ENCODE measurements at regions not wholly inside any gene's neighbourhood (a gene's known extent, or its start where the extent isn't known, plus 50 kb on each side); places are given as distances from the start of the nearest gene placed in this dataset.

DNA sequence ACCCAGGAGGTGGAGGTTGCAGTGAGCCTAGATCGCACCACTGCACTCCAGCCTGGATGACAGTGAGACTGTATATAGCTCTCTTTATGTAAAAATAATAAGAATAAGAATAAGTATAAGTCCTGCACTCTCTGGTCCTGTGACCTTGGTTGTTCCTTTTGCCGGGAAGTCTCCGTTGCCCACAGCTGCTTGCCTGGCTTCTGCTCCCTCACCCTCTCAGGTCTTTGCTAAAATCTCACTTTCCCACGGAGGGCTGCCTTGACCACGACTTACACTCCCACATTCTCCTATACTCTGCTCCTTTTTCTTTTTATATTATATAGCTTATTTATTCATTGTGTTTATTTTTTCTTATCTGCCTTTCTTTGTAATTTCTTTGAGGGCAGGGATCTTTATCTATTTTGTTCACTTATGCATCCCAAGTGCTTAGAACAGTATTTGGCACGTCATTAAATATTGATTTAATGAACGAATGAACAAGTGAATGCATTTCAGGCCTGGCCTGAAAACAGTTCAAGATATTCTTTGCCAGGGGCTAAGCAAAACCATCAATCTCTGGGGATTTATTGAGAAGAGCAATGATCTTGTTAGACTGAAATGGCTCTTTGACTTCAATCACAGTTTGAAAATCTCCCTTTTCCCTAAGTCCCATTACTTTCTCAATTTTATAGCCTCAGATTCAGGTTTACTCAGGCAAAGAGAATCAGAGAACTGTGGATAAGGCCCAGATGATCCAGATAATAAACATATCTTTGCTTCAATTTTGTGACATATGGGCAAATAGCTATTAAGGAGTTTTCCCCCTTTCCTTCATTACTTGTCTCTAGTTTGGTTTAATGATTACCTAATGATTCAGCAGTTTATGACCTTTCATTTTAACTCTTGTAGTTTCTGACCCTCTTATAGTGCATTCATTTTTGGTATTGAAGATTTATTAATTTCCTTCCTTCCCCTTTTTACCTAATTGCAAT is 60.8 kb upstream of the TMC1 start:
- TF ChIP-seq, protein P1, sequence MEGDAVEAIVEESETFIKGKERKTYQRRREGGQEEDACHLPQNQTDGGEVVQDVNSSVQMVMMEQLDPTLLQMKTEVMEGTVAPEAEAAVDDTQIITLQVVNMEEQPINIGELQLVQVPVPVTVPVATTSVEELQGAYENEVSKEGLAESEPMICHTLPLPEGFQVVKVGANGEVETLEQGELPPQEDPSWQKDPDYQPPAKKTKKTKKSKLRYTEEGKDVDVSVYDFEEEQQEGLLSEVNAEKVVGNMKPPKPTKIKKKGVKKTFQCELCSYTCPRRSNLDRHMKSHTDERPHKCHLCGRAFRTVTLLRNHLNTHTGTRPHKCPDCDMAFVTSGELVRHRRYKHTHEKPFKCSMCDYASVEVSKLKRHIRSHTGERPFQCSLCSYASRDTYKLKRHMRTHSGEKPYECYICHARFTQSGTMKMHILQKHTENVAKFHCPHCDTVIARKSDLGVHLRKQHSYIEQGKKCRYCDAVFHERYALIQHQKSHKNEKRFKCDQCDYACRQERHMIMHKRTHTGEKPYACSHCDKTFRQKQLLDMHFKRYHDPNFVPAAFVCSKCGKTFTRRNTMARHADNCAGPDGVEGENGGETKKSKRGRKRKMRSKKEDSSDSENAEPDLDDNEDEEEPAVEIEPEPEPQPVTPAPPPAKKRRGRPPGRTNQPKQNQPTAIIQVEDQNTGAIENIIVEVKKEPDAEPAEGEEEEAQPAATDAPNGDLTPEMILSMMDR (IDR thresholded peaks at IDR 0.05) = no peak
- Histone ChIP-seq H3K4me1 (peaks cover 5% of the 10 kb centered on the region), H3K27ac (no peak overlapping the region), H3K36me3 (no peaks in the 10 kb centered on the region), H3K4me3 (no peak overlapping the region), H3K9me3 (no peaks in the 10 kb centered on the region), H3K27me3 (ENCODE audit: low read depth) (no peaks in the 10 kb centered on the region)
- DNase-seq (no peak), ATAC-seq (no peak)
- intact Hi-C loops (cut with DNase I) = no loop called here

DNA sequence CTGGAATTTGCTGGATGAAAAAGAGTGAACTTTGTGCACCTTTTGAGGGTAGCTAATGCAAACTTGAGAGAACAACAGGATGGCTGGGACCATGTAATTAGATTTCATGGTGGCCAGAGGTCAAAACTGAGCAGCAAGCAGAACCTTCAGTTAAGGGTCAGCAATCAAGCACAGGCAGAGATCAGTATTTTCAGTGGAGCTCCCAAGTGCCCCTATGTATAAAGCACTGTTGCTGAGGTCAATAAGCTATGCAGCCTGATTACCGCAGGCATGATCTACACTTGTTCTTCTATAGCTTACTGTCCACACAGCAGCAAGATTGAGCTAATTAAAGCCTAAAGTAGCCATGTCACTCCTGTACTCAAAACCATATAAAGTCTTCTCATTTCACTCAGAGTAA is 62.1 kb upstream of the TMC1 start:
- Histone ChIP-seq H3K36me3 (no peaks in the 10 kb centered on the region), H3K27me3 (ENCODE audit: low read depth) (no peaks in the 10 kb centered on the region), H3K9me3 (no peaks in the 10 kb centered on the region), H3K27ac (no peak overlapping the region), H3K4me1 (peaks cover 5% of the 10 kb centered on the region), H3K4me3 (no peak overlapping the region)
- TF ChIP-seq, protein P1 (IDR thresholded peaks at IDR 0.05) = no peak
- intact Hi-C loops (cut with DNase I) = no loop called here
- DNase-seq (no peak), ATAC-seq (no peak)

DNA sequence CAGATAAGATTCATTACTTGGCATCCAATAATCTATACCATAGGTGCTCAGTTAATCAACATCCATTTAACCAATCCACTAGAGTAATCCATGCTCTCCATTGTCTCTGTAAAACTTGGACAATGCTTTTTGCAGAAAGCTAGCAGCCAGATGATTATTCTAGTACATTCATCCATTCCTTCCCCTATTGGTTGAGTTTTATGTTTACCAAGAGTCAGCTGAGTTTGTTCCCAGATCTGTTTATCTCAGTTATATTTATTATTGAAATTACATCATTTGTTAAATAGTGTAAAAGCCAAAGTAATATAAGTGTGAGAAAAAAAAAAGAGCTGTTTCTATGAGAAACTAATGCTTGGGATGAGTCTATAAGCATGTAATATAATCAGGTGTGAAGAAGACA is 63.3 kb upstream of the TMC1 start:
- DNase-seq = no peak
- Histone ChIP-seq H3K36me3 (no peaks in the 10 kb centered on the region), H3K4me1 (peaks cover 5% of the 10 kb centered on the region), H3K4me3 (no peak overlapping the region), H3K9me3 (no peaks in the 10 kb centered on the region), H3K27ac (no peak overlapping the region), H3K27me3 (ENCODE audit: low read depth) (no peaks in the 10 kb centered on the region)
- intact Hi-C loops (cut with DNase I) = no loop called here
- no peak for ATAC-seq
- TF ChIP-seq, protein P1 (IDR thresholded peaks at IDR 0.05) = no peak

DNA sequence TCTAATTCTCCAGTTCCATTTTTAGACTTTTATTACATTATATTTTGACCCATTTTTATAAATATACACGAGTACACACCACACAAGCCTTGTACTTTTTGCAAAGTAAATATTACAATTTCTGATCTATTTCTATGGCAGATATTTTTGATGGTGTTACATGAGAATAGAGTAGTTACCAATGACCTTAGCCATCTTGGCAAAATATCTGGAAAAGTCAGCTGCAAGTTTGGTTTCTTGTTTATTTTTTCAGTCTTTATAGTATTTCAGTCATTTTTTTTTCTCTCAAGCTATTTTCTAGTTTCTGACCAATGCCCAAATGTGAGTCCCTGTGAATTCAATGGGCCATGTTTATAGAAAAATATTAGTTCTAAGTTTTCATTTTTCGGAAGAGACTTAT is 64.0 kb upstream of the TMC1 start:
- ATAC-seq (no peak), DNase-seq (no peak)
- Histone ChIP-seq H3K27ac (no peak overlapping the region), H3K4me3 (no peak overlapping the region), H3K4me1 (peaks cover 5% of the 10 kb centered on the region), H3K27me3 (ENCODE audit: low read depth) (no peaks in the 10 kb centered on the region), H3K36me3 (no peaks in the 10 kb centered on the region), H3K9me3 (no peaks in the 10 kb centered on the region)
- TF ChIP-seq, protein P1 (IDR thresholded peaks at IDR 0.05) = no peak
- intact Hi-C loops (cut with DNase I) = no loop called here

DNA sequence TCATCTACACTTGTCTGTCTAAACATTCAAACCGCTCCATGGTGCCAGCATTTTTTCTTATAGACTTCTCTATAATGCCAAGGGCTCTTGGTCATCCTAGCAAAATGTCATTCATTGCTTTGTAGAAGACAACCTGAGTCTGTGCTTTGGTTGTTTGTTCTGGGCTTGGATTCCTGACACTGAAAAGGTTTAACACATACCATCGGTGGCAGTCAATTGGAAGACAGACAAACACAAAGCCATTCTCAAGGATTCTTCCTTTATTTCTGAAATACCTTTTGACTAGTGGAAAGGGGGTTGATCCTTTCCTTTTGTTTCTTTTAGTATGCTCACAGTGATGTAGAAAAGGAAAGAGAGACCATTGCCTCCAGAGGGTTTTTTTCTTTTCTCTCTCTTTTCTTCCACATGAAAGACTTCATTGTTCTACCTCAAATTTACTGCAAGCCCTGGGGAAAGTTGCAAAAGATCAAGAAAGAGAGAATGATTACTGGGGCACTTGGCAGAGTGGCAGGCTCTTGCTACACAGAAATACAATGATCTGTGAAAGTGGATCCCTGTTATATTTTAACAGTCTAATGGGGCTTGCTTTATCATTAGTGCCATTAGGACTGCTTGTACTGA is 66.4 kb upstream of the TMC1 start:
- TF ChIP-seq, protein P1 (IDR thresholded peaks at IDR 0.05) = no peak
- DNase-seq (no peak), ATAC-seq (no peak)
- H3K9me3 ChIP-seq = no peaks in the 10 kb centered on the region
- no peak overlapping the region for H3K4me3 ChIP-seq
- H3K27me3 ChIP-seq (ENCODE audit: low read depth) = no peaks in the 10 kb centered on the region
- H3K4me1 ChIP-seq = no peaks in the 10 kb centered on the region
- H3K36me3 ChIP-seq = no peaks in the 10 kb centered on the region
- intact Hi-C loops (cut with DNase I) = no loop called here
- no peak overlapping the region for H3K27ac ChIP-seq

All from lower lobe of right lung (tissue), 2 donors.